ENCODE measurements at regions not wholly inside any gene's neighbourhood (a gene's known extent, or its start where the extent isn't known, plus 50 kb on each side); places are given as distances from the start of the nearest gene placed in this dataset.

DNA sequence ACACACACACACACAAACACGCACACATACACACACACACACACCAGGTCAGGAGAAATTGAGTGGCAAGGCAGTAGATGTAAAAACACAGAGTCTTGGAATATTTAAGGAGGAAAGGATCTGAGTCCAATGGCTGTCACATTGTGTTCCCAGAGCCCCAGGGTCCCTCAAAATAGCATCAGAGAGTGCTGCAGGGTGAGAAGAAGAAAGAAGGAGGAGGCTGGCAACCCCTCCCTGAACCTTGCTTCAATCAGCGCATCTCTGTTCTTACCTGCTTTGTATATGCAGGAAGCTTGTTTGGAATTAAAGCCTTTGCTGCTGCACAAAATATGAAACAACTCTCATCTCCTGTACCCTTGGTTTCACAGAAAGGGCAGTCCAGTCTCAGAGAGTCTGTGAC lies 406.5 kb downstream of the MIAT start:
- no peak for TF ChIP-seq EZH2 (IDR thresholded peaks at IDR 0.05; ENCODE audit: insufficient read depth, low read length)
- TF ChIP-seq, protein P1, sequence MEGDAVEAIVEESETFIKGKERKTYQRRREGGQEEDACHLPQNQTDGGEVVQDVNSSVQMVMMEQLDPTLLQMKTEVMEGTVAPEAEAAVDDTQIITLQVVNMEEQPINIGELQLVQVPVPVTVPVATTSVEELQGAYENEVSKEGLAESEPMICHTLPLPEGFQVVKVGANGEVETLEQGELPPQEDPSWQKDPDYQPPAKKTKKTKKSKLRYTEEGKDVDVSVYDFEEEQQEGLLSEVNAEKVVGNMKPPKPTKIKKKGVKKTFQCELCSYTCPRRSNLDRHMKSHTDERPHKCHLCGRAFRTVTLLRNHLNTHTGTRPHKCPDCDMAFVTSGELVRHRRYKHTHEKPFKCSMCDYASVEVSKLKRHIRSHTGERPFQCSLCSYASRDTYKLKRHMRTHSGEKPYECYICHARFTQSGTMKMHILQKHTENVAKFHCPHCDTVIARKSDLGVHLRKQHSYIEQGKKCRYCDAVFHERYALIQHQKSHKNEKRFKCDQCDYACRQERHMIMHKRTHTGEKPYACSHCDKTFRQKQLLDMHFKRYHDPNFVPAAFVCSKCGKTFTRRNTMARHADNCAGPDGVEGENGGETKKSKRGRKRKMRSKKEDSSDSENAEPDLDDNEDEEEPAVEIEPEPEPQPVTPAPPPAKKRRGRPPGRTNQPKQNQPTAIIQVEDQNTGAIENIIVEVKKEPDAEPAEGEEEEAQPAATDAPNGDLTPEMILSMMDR (IDR thresholded peaks at IDR 0.05; ENCODE audit: insufficient read depth, low read depth, low read length) = no peak

Measured in astrocyte (in vitro differentiated cells and primary cell).